Progenitor cell of endocrine pancreas (in vitro differentiated cells): ENCODE measurements at regions not wholly inside any gene's neighbourhood (a gene's known extent, or its start where the extent isn't known, plus 50 kb on each side); places are given as distances from the start of the nearest gene placed in this dataset.

ENCODE experiments used
- DNase-seq: peaks from one replicate; pipeline ENCODE4 v3.0.0; 2021; ENCODE audit warnings: low spot score; ENCODE audit not compliant: unreplicated experiment
- H3K27ac Mint-ChIP-seq: 2 replicates; pipeline ENCODE4 v1.8.0; 2021; ENCODE audit warnings: mild to moderate bottlenecking, moderate library complexity, mixed read lengths
- H3K27me3 Mint-ChIP-seq: 2 replicates; pipeline ENCODE4 v1.8.0; 2021; ENCODE audit warnings: mixed read lengths
- H3K36me3 Mint-ChIP-seq: 2 replicates; pipeline ENCODE4 v1.8.0; 2022; ENCODE audit warnings: mixed read lengths; ENCODE audit not compliant: insufficient read depth
- H3K4me1 Mint-ChIP-seq: 2 replicates; pipeline ENCODE4 v1.8.0; 2021; ENCODE audit warnings: low read depth, mixed read lengths
- H3K4me3 Mint-ChIP-seq: 2 replicates; pipeline ENCODE4 v1.8.0; 2021; ENCODE audit warnings: low read depth, mild to moderate bottlenecking, moderate library complexity, mixed read lengths
- H3K9me3 Mint-ChIP-seq: 2 replicates; pipeline ENCODE4 v1.8.0; 2021; ENCODE audit warnings: low read depth, mixed read lengths
- TF ChIP-seq, protein P1 (sequence below): fragments of 200-600 bp; sonication (generic); IDR thresholded peaks from one replicate; pipeline ENCODE4 v1.5.0; 2021; ENCODE audit warnings: antibody characterized with exemption, mild to moderate bottlenecking; ENCODE audit not compliant: unreplicated experiment

DNA sequence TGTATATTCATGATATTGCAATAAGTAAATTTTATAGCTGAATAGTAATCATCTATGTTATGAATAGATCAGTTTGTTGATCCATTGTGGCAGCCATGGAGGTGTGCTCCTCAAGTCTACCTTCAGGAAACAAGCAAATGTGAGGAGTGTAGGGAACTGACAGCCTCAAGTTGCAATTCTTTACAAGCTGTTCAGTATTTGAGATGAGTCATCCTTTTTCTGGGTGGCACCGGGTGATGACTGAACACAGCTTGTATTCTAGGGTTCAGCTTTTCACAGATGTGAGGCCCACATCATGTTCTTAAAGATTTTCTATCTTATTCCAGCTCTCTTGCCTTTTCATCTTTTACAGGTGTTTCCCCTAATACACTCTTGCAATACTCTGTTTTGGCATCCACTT lies 452.4 kb downstream of the KCNH5 start:
- Mint-ChIP-seq H3K36me3 (peaks cover 7% of the 10 kb centered on the region), H3K4me1 (no peaks in the 10 kb centered on the region), H3K27ac (no peak overlapping the region), H3K4me3 (no peak overlapping the region), H3K27me3 (no peaks in the 10 kb centered on the region), H3K9me3 (peaks cover 9% of the 10 kb centered on the region)
- TF ChIP-seq, protein P1, sequence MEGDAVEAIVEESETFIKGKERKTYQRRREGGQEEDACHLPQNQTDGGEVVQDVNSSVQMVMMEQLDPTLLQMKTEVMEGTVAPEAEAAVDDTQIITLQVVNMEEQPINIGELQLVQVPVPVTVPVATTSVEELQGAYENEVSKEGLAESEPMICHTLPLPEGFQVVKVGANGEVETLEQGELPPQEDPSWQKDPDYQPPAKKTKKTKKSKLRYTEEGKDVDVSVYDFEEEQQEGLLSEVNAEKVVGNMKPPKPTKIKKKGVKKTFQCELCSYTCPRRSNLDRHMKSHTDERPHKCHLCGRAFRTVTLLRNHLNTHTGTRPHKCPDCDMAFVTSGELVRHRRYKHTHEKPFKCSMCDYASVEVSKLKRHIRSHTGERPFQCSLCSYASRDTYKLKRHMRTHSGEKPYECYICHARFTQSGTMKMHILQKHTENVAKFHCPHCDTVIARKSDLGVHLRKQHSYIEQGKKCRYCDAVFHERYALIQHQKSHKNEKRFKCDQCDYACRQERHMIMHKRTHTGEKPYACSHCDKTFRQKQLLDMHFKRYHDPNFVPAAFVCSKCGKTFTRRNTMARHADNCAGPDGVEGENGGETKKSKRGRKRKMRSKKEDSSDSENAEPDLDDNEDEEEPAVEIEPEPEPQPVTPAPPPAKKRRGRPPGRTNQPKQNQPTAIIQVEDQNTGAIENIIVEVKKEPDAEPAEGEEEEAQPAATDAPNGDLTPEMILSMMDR: no peak
- DNase-seq: no peak

DNA sequence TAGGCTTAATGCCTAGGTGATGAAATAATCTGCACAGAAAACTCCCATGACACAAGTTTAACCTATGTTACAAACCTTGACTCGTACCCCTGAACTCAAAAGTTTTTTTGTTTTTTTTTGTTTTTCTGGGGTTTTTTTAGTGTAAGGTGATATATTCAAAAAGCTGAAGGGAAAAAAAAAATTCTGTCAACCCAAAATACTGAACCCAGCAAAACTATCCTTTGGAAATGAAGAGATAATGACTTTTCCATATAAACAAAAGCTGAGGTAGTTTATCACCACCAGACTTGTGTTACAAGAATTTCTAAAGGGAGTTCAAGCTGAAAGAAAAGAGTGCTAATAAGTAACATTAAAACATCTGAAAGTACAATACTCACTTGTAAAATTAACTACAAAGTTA lies 448.1 kb downstream of the KCNH5 start:
- H3K27ac Mint-ChIP-seq: no peak overlapping the region
- peaks cover 24% of the 10 kb centered on the region for H3K9me3 Mint-ChIP-seq
- no peak for DNase-seq
- no peaks in the 10 kb centered on the region for H3K4me1 Mint-ChIP-seq
- H3K27me3 Mint-ChIP-seq: no peaks in the 10 kb centered on the region
- peaks cover 7% of the 10 kb centered on the region for H3K36me3 Mint-ChIP-seq
- H3K4me3 Mint-ChIP-seq: no peak overlapping the region
- TF ChIP-seq, protein P1: no peak

DNA sequence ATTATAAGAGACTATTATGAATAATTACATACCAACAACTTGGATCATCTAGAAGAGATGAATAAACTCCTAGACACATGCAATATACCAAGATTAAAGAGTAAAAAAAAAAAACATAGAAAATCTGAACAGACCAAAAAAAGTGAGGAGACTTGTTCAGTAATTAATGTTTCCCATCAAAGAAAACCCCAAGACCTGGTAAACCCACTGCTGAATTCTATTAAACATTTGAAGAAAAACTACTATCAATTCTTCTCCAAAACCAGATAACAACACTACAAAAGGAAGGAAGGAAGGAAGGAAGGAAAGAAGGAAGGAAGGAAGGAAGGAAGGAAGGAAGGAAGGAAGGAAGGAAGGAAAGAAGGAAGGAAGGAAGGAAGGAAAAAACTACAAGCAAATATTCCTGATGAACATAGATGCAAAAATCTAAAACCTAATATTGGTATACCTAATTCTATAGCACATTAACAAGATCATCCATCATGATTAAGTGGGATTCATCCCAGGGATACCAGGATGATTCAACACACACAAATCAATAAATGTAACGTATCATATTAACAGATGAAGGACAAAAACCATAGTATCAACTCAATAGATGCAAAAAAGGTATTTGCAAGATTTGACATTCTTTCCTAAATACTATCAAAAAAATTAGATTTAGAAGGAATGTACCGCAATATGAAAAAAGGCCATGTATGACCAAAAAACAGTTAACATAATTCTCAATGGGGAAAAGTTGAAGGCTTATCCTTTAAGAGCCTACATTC lies 445.5 kb downstream of the KCNH5 start:
- no peak for DNase-seq
- TF ChIP-seq, protein P1: no peak
- H3K4me1 Mint-ChIP-seq: no peaks in the 10 kb centered on the region
- H3K27ac Mint-ChIP-seq: no peak overlapping the region
- H3K9me3 Mint-ChIP-seq: peaks cover 29% of the 10 kb centered on the region
- no peak overlapping the region for H3K4me3 Mint-ChIP-seq
- peaks cover 7% of the 10 kb centered on the region for H3K36me3 Mint-ChIP-seq
- no peaks in the 10 kb centered on the region for H3K27me3 Mint-ChIP-seq

DNA sequence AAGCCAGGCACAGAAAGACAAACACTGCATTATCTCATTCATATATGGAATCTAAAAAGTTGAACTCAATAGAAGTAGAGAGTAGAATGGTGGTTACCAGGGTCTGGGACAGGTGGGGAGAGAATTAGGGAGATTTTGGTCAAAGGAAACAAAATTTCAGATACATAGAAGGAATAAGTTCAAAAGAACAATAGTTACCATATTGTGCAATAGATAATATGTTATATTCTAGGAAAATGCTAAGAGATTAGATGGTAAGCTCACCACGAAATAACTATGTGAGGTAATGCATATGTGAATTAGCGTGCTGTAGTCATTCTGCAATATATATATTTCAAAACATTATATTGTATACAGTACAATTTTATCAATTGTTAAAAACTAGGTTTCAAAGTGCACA lies 442.5 kb downstream of the KCNH5 start:
- DNase-seq: no peak
- Mint-ChIP-seq H3K27ac (no peak overlapping the region), H3K4me3 (no peak overlapping the region), H3K9me3 (peaks cover 20% of the 10 kb centered on the region), H3K4me1 (peaks cover 2% of the 10 kb centered on the region), H3K27me3 (no peaks in the 10 kb centered on the region), H3K36me3 (no peaks in the 10 kb centered on the region)
- TF ChIP-seq, protein P1: no peak

DNA sequence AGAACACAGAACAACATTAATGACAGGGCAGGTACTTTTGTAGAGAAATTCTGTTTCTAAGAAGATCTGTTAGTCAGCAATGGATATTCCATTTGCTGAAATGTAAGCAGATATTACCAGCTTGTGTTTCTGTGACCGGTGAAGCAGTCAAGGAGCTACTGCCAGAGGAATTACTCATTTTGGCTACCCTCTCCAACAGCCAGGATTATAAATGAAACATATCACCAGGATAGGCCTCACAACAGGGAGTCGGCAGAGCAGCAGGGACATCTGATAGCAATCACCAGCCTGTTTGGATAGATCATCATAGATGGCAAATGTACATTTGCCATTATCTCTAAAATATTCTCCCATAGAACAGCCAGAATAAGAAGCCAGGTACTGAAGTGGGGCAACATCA lies 440.7 kb downstream of the KCNH5 start:
- TF ChIP-seq, protein P1: no peak
- peaks cover 3% of the 10 kb centered on the region for H3K4me1 Mint-ChIP-seq
- H3K27ac Mint-ChIP-seq: no peak overlapping the region
- DNase-seq: no peak
- H3K9me3 Mint-ChIP-seq: peaks cover 13% of the 10 kb centered on the region
- H3K27me3 Mint-ChIP-seq: no peaks in the 10 kb centered on the region
- no peak overlapping the region for H3K4me3 Mint-ChIP-seq
- H3K36me3 Mint-ChIP-seq: no peaks in the 10 kb centered on the region
